A673 (cell line): ENCODE measurements at regions not wholly inside any gene's neighbourhood (a gene's known extent, or its start where the extent isn't known, plus 50 kb on each side); places are given as distances from the start of the nearest gene placed in this dataset.

Source experiments
- BruUV-seq: library from RNA; stranded (reverse); fragments of 400-500 nt; replicated peaks from 2 replicates; lab custom pipeline; 2021; lab: Mats Ljungman, UMichigan
- CTCF ChIA-PET: fragments of 300-600 bp; sonication (Branson Sonifier 250); formaldehyde crosslinking; loops from one replicate; lab custom pipeline; 2022; ENCODE audit warnings: antibody characterized with exemption; lab: Charles Lee
- POLR2A ChIA-PET: fragments of 300-600 bp; sonication (Branson Sonifier 250); formaldehyde crosslinking; loops from one replicate; lab custom pipeline; 2022; ENCODE audit warnings: antibody characterized with exemption; ENCODE audit not compliant: low non-redundant PET; lab: Charles Lee
- DNase-seq: peaks from one replicate; pipeline ENCODE4 v3.0.0-alpha.2; 2015; ENCODE audit warnings: low spot score
- H3K27ac ChIP-seq: fragments of 200-600 bp; sonication (generic); 2 replicates; pipeline ENCODE4 v1.5.1; 2016; ENCODE audit warnings: mixed run types, low read depth, mild to moderate bottlenecking, mixed read lengths, antibody characterized with exemption, low read length; ENCODE audit not compliant: poor library complexity, severe bottlenecking
- H3K27me3 ChIP-seq: fragments of 200-600 bp; sonication (generic); replicated peaks from 2 replicates; pipeline ENCODE4 v1.6.1; 2017; ENCODE audit warnings: mixed run types, low read depth, mild to moderate bottlenecking, mixed read lengths, antibody characterized with exemption, low read length; ENCODE audit not compliant: insufficient read depth, poor library complexity
- H3K36me3 ChIP-seq: fragments of 200-600 bp; sonication (generic); 2 replicates; pipeline ENCODE4 v1.6.1; 2016; ENCODE audit warnings: mixed run types, mild to moderate bottlenecking, mixed read lengths, antibody characterized with exemption, low read length; ENCODE audit not compliant: insufficient read depth, poor library complexity, severe bottlenecking
- H3K4me1 ChIP-seq: fragments of 200-600 bp; sonication (generic); 2 replicates; pipeline ENCODE4 v1.6.1; 2017; ENCODE audit warnings: mixed run types, mild to moderate bottlenecking, mixed read lengths, antibody characterized with exemption, low read length; ENCODE audit not compliant: insufficient read depth, poor library complexity, severe bottlenecking
- H3K4me3 ChIP-seq: fragments of 200-600 bp; sonication (generic); 2 replicates; pipeline ENCODE4 v1.5.1; 2016; ENCODE audit warnings: low read depth, mixed run types, mild to moderate bottlenecking, mixed read lengths, low read length; ENCODE audit not compliant: poor library complexity, severe bottlenecking
- H3K9me3 ChIP-seq: fragments of 200-600 bp; sonication (generic); 2 replicates; pipeline ENCODE4 v1.6.1; 2016; ENCODE audit warnings: mixed run types, low read depth, mild to moderate bottlenecking, mixed read lengths, antibody characterized with exemption, low read length; ENCODE audit not compliant: poor library complexity, severe bottlenecking
- CTCF ChIP-seq: fragments of 300-800, 200-600 bp; sonication (generic); conservative IDR thresholded peaks from 2 replicates; pipeline ENCODE4 v1.5.1; 2017; ENCODE audit warnings: low read depth, mild to moderate bottlenecking, antibody characterized with exemption, low read length, moderate library complexity, mixed read lengths
- EZH2 ChIP-seq: fragments of 200-600 bp; sonication (generic); IDR thresholded peaks from 2 replicates; pipeline ENCODE4 v1.6.1; 2017; ENCODE audit warnings: borderline replicate concordance, low read depth, mild to moderate bottlenecking, mixed read lengths, antibody characterized with exemption, low read length; ENCODE audit not compliant: poor library complexity, severe bottlenecking
- intact Hi-C: fragments of 100-400 bp; cut with micrococcal nuclease; formaldehyde crosslinking; loops from one replicate; pipeline ENCODE4 v1.10.0; 2022; ENCODE audit not compliant: unreplicated experiment

- Histone ChIP-seq H3K27ac (peak overlapping the region; percentile 70), H3K4me3 (no peak overlapping the region), H3K4me1 (peaks cover 48% of the 10 kb centered on the region), H3K36me3 (no peaks in the 10 kb centered on the region), H3K9me3 (no peaks in the 10 kb centered on the region), H3K27me3 (no peaks in the 10 kb centered on the region)
- no TSS peak for BruUV-seq
- ChIA-PET CTCF (interaction anchor here (0.8 kb wide), 1 partner anchor 593 kb away, joined by 4 read pairs; no protein-coding TSS in a partner anchor), POLR2A (no interaction called here)
- intact Hi-C loops, result loop anchor here (1.0 to 10.0 kb wide), 8 partner anchors 179 to 936 kb away; no protein-coding TSS in a partner anchor
- DNase-seq, result peak; percentile 95
- no peak for TF ChIP-seq EZH2
- TF ChIP-seq CTCF, result peak; percentile 55
Measured at GRCh38 chr2:122748552-122749011, 993.1 kb downstream of the TSN start.

GRCh38 chr2:122749405-122749804, 994.0 kb downstream of the TSN start:
- BruUV-seq, result no TSS peak
- no peaks in the 10 kb centered on the region for H3K36me3 ChIP-seq
- intact Hi-C loops, result loop anchor here (2.0 to 10.0 kb wide), 6 partner anchors 178 to 937 kb away; no protein-coding TSS in a partner anchor
- DNase-seq, result peak; percentile 25
- no peak for TF ChIP-seq EZH2
- no peak for TF ChIP-seq CTCF
- peaks cover 48% of the 10 kb centered on the region for H3K4me1 ChIP-seq
- no peaks in the 10 kb centered on the region for H3K27me3 ChIP-seq
- peak overlapping the region; percentile 70 for H3K27ac ChIP-seq
- CTCF ChIA-PET, result no interaction called here
- no peaks in the 10 kb centered on the region for H3K9me3 ChIP-seq
- no peak overlapping the region for H3K4me3 ChIP-seq
- POLR2A ChIA-PET, result interaction anchor here (0.5 kb wide), 1 partner anchor 56 kb away, joined by 3 read pairs; no protein-coding TSS in a partner anchor

GRCh38 chr2:122750095-122750494, 994.6 kb downstream of the TSN start:
- no peaks in the 10 kb centered on the region for H3K36me3 ChIP-seq
- no peaks in the 10 kb centered on the region for H3K27me3 ChIP-seq
- H3K9me3 ChIP-seq, result no peaks in the 10 kb centered on the region
- ChIA-PET POLR2A (interaction anchor here (0.5 kb wide), 1 partner anchor 55 kb away, joined by 3 read pairs; no protein-coding TSS in a partner anchor), CTCF (no interaction called here)
- peak overlapping the region; percentile 70 for H3K27ac ChIP-seq
- BruUV-seq, result no TSS peak
- no peak overlapping the region for H3K4me3 ChIP-seq
- peaks cover 43% of the 10 kb centered on the region for H3K4me1 ChIP-seq
- no peak for DNase-seq
- TF ChIP-seq EZH2, result no peak
- no peak for TF ChIP-seq CTCF
- intact Hi-C loops, result no loop called here
